AG20443 (cell line): ENCODE measurements at regions not wholly inside any gene's neighbourhood (a gene's known extent, or its start where the extent isn't known, plus 50 kb on each side); places are given as distances from the start of the nearest gene placed in this dataset.
A peak's percentile ranks its signal among the peaks of the same experiment; 100 is the strongest.
"Not testable (repeated sequence)": the region's sequence is repeated elsewhere in the genome, so short reads cannot be mapped to it uniquely, and the experiment has no call there.

Source experiments
- DNase-seq: peaks from one replicate; pipeline ENCODE4 v3.0.0; 2012; ENCODE audit warnings: low spot score, mixed read lengths

DNA sequence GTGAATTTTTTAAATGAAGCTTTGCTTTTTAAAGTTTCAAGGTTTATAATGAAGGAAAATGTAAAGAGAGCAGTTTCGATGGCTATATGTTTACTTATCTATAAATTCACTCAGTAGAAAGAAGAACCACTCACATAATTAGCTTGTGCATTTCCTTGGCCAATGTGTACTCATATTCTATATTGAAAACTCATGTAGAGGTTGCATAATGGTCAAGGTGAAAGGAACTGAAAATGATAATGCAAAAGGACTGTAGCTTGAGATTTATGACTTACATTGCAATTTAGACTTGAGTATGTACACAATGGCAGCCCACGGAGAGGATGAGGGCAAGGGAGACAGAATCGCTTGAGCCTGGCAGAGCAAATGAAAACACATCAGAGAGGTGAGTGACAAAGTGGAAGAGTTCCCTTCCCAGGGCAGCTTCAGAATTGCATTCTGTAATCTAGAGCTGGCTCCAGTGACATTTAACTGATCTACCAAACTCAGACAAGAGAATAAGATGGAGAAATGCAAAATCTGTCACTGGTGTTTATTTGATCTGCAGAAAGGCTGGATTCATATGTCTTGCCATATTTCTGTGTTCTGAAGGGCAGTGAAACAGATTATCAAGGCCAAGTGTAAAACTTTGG, 191.8 kb downstream of the TMEM200A start:
- no peak for DNase-seq

DNA sequence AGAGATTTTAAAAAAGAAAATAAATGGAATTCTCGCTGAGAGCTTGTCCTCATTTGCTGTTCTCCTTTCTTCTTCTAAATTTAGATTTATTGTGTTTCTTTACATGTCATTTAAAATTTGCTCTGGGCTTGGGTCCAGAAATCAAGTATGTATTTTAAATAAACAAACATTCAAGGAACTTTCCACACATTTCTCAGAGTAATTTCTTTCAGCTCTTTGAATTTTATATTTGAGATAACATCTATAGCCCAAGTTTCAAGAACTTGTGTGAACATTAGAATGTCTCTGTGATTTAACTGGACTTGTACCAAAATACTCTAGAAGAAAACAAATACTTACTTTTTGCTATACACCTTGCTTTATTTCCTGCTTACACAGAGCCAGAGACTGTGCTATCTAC, 192.3 kb downstream of the TMEM200A start:
- DNase-seq: no peak

DNA sequence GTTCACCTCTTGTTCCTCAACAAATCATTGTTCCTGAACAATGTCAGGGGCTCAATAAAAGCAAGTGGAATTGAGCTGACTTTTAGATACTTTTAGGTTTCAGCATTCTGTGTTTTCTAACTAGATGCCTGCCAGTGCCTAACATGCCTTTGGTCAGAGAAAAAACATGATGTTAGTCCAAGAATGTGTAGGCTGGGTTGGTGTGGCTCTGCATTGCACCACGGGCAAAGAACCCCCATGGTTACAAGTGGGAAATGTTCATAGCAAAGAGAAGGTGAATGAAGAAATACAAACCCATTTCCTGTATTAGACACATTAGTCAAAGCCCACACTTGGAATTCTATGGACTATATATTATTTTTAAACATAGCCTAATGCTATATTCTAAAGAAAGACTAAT, 193.3 kb downstream of the TMEM200A start:
- DNase-seq: no peak

DNA sequence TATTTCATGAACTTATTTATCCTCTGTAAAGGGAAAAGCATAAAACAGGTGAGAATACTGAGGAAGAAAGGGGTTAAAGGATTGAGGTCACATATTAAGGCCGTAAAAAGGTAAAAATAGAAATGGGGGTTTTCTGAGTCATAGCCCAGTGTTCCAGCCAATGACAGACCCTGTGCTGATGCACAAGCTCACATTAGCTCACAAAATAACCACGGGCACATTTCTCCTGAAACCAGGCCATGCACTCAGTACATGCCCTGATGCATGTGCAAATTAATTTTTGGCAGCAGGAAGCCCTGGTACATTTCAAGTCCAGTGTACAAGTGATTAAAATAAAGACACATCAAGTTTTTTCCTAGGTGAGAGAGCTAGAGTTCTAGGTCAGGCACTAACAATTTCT, 194.4 kb downstream of the TMEM200A start:
- peak; percentile 16 for DNase-seq

DNA sequence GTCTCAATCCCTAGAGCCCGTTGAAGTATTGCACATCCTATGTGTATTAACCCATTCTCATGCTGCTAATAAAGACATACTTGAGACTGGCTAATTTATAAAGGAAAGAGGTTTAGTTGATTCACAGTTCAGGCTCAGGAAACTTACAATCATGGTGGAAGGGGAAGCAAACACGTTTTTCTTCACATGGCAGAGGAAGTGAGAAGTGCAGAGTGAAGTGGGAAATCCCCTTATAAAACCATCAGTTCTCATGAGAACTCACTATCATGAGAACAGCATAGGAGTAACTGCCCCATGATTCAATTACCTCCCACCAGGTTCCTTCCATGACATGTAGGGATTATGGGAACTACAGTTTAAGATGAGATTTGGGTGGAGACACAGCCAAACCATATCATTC, 195.3 kb downstream of the TMEM200A start:
- DNase-seq: not testable (repeated sequence)

DNA sequence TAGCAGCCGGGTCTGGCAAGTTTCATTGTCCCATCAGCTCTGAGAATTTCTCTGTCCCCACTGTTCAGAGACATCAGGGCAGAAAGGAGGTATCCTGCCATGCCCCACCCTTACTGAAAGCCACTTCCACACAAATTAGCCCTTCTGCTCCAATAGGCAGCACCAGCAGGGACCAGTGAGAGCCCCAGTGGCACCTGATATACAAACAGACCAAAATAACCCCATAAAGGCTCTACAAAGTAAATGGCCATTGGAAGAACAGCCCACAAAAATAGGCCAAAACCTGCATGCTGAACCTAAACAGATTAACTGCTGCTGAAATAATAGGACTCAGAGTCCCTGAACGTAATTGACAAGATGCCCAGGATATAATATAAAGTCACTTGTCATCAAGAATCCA, 199.9 kb downstream of the TMEM200A start:
- DNase-seq: no peak

DNA sequence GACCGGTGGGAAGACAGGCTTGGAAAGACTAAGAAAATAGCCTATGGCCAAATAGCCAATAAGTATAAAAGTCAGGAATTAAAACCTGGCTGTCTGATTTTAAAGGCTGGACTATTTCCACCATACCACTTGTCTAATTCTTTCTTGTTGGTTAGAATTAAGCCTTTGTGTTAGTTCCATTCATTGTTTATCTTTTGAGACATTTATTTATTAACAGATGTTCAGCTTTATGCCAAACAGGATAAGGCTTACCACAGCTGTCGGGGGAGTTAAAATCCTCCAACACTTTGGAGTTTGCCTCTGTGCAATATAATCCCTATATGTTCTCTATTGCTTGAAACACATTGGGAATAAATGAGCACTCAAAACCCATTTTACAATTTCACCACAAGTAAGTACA, 208.3 kb downstream of the TMEM200A start:
- DNase-seq: no peak

DNA sequence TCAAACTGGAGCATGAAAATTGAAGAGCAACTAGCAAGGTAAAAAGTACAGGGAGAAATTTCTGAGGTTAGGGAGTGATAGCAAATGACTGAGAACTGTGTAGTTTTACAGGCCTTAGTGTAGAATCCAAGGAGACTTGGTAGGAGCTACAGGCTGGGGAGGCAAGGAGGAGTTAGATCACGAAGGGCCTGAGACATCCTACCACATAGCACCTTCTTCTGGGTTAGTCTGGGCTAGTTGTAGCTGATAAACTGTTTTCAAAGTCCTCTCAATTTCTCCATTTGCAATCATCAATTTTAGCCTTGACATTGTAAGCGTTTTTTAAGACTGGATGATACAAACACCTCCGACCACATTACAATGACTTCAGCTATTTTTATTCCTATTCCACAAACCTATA, 209.7 kb downstream of the TMEM200A start:
- DNase-seq: no peak

DNA sequence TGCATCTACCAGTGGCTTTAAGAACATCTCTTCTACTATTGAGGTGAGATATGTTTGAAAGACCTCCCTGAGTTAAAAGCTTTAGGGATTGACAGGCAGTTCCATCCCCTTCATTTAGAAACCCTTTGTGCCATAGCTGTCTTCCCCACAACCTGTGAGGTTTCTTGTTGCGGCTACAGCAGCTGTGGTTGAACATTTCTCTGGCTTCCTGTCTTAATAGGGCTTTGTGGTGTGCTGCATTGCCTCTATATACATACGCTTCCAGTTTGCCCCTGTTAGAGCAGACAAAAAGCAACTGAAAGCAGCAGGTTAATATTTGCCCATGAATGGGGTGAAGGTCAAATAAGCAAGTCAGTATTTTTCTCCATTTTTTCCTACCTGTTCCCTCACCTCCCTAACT, 210.2 kb downstream of the TMEM200A start:
- no peak for DNase-seq

DNA sequence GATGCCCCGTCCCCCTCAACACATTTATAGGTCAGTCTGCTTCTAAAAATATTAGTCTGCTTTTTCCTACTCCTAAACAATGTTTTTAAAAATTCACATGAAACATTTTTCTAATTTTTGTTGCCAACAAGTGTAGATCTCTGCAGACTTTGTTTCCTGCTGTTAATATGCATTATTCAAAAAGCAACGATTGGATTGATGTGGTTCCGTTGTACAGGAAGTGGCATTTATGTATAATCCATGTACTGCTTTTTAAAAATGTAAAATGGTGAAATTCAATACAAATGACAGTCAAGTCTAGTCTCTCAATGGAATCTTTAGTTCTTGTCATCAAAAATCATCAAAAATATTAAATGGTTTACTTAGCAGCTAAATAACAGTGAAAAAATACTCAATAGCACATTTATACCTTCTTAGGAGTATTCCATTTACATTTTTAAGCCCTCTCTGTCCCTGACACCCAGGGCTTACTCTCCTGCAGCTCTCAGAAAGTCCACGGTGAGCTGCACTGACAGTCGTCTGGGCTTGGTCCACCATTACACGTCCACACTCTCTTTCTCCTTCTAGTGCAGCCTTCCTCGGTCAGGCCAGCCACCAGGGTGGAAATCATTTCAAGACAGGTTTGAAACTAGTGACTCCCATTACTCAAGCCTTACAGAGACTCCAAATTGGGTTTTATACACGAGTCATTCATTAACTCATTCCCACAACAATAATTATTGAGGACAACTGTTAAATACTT, 211.5 kb downstream of the TMEM200A start:
- no peak for DNase-seq

DNA sequence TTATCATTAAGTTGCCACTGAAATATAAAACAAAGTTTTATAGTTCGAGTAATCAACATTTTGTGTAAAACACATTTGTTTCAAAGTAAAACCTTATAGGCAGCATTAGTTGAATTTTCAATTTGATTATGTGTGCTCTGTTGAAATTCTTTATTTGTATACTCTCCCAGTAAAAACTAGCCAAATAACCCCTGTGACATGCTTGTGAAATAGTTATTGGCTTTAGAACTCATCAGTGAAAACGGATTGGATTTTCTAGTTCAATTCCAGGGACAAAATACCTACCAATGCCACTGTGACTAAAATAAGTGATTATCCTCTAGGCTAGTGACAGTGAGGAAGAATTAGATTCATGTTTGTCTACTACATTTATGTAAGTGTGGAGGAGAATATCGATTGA, 212.9 kb downstream of the TMEM200A start:
- DNase-seq: no peak

DNA sequence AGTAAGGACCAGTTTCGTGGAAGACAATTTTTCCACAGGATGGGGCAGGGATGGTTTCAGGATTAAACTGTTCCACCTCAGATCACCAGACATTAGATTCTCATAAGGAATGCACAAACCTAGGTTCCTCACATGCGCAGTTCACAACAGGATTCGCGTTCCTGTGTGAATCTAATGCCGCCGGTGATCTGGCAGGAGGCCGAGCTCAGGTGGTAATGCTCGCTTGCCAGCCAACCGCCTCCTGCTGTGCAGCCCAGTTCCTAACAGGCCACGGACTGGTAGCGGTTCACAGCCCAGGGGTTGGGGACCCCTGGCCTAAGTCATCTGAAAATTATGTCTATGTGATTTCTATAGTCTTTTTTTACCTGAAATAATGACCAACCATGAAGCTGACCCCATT, 217.5 kb downstream of the TMEM200A start:
- no peak for DNase-seq

DNA sequence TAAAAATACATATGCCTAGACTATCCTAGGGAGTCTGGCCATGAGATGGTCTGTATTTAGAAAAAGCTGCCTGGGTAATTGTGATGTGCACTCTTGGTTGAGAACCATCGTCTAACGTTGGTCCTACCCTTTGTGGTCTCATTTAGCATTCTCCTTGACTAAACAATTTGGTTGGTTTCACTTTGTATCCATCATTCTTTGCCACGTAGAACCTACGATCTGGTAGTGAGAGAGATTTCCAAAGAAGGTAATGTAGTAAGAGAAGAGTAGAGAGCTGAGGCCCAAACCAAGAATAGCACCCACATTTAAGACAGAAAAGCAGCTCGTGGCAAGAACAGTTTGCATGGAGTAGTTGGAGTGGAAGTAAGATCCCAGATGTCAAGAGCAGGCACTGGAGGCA, 219.8 kb downstream of the TMEM200A start:
- DNase-seq: no peak

DNA sequence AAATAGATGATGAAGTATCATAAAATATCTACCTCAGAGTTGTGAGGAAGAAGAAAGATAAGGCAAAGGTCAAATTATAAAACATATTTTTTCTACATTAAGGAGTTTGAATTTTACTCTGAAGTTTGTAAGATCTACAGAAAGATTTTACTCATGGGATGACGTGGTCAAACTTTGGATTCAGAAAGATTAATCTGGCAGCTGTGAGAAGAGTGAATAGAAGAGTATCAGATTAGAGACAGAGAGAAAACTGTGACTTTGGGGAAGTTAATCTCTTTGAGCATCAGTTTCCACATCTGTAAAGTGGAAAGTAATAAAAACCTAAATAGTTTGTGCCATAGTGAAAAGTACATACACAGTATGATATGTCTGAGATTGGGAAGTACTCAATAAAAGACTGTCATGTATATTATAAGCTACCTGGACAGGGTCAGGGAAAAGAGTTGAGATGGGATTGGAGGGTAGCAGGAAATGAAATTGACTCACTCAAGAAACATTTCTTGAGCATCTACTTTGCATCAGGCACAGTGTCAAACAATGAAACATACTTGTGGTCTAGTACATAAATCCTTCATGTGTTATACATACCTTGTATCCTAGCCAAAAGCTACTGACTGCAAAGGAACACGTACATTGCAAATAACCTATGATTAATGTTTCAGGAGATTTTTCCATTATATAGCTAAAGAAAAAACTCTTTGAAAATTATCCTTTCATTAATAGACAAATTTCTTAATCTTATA, 222.1 kb downstream of the TMEM200A start:
- DNase-seq: peak; percentile 23

DNA sequence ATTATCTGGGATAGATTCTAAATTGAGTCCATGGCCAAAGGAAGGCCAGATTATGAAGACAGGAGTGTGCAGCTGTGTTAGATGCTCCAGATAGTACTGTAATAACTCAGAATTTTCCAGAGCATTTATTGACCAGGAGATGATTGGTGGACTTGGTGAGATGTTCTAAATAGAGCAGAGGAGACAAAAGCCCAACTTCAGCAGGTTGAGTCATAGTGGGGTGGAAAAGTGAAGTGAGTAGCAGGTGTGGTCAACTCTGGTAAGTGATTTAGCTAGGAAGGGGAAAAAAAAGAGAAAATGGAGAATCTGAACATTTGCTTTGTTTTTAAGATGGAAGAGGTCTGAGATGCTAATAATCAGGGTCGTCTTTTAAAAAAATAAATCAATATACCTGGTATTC, 227.4 kb downstream of the TMEM200A start:
- no peak for DNase-seq

DNA sequence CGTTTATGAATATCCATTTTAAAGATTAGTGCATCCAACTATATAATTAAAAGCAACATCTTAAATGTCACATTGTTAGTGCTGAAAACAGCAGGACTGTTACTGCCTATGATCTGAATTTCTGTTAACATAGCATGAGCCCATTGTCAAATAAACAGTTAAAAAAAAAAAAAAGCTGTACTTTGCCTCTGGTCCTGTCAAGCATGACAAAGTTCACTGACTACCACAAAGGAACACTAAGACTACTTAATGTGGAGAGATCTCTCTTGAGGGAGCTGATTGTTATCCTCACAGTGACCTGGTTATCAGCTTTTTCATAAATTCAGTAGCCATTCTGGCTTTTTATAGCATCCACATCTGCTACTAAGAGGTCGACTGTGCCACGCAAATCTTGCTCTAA, 228.1 kb downstream of the TMEM200A start:
- DNase-seq: no peak

DNA sequence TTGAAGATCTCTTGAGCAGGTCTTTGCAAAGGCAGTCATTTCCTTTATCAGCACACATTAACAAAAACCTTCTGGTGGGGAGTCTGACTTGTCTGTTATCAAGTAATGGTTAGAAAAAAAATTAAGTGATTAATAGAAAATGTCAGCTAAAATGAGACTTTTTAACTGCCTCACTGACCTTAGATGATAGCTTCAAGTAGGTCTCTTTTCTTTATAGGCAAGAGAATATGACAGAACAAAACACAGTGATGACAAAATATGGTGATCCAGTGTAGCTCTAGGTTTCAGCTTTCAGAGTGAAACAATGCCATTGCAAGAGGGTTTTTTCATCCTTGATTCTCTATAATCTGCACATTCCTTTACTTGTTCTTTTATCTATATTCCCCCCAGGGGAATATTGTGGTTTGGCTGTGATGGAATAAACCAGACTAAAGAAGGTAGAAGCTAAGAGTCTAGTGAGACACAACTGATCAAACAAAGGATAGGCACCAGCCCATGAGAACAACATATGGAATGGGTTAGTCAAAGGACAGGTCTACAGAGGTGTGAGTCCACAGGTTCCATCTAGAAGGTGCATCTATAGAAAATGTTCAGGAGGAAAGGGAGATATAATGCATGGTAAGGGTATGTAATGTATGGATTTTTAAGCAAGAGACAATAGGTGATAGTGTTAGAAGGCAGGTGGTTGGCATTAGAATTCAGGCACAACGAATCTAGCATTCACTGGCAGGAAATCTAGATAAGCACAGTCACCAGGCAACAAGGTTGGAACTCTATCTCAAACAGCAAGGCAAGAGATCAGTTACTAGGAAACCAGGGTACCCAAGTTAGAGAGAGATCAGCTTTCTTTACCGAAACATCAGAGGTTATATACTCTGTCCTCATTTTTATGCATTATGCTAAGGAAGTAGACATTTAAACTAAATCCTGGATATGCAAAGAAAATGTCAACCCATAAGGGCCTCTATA, 228.9 kb upstream of the SMLR1 start:
- no peak for DNase-seq

DNA sequence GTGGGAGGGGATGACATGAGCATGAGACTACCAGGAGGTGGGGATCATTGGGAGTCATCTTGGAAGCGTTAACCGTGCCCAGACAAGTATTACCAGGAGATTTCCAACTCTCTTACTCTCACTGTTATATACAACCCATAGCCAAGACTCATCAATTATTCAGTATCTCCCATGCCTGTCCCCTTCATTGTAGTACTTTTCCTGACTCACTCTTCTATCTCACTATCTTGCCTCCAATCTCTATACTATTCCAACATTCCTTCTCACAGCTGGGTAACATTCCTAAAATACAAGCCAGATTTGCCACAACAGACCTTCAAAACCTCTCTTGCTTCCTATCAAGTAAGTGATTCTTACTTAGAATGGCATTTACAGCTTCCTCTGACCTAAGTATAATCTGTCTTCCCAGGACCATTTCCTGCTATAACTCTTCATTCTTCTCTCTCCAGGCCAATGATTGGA, 226.3 kb upstream of the SMLR1 start:
- DNase-seq: peak; percentile 48

DNA sequence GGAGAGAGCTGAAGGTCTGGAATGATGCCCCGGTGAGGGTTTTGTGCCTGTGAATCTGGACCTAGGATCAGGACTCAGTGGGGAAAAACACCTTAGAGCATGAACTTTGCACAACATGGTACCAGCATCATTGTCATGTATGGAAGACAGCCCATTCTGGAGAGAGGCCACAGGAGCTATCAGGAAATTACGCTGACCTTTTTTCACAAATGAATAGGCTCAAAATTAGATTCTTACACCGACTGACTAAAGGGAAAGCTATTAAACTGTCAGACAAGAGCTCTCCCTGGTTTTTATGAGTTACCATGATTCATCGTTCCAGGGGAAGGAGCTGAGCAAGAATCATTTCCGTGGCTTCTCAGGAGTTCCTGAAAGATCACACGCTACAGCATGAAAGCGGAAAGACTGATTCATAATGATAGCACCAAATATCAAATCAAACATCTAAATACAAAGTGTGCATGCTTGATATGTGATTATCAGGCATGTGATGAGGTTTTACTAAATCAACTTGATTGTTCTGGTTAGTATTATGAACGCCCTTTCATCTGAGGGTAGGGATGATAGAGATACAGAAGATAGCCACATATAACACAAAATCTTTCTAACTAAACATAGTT, 224.9 kb upstream of the SMLR1 start:
- DNase-seq: peak; percentile 90

DNA sequence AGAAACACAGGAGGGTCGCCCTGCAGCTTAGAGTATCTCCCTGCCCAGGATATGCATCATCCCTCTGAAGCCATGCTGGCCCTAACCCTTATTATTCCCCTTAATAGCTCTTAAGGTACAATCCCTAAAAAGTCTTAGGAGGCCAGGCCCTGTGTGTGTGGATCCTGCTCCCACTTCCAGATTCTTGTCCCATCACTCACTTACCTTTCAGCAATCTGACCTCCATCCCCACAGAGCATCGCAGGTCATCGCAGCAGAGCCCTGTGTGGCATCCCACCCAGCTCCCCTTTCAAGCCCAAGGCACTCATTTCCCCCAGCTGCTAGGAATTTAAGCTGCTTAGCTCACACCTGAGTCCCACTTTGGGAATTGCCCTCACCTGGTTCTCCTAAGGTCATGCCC, 223.8 kb upstream of the SMLR1 start:
- no peak for DNase-seq

DNA sequence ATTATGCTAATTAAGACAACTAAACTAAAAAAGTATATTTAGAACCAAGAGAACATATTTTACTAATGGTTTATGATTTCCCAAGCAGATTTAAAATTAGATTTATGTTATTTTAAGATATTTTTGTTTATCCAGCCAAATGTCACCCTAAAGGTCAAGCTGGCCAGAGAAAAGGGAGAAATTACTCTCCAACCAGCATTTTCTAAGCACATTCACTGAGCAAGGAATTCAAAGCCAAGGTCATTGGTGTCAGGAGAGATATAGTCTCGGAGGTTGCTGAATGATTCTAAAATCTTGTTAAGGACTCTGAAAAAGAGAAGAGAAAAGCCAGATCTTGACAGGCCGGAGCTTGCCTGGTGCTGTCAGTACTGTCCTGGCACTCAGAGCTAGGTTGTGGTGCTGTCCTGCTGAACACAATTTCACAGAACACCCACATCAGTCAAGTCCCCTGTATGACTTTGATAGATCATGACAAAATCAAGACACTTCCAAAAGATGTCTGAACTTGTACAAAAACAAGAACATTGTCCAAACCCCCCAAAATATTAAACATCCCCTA, 222.3 kb upstream of the SMLR1 start:
- DNase-seq: no peak
